Endodermal cell (in vitro differentiated cells): ENCODE measurements at regions not wholly inside any gene's neighbourhood (a gene's known extent, or its start where the extent isn't known, plus 50 kb on each side); places are given as distances from the start of the nearest gene placed in this dataset.

Experiments used
- DNase-seq: peaks from one replicate; pipeline ENCODE4 v3.0.0-alpha.2; 2017
- H3K27ac ChIP-seq: 2 replicates; pipeline ENCODE4 v1.5.1; 2013; ENCODE audit warnings: mild to moderate bottlenecking, low read depth, low read length, moderate library complexity
- H3K27me3 ChIP-seq: 2 replicates; pipeline ENCODE4 v1.6.1; 2013; ENCODE audit warnings: mild to moderate bottlenecking, low read length, moderate library complexity; ENCODE audit not compliant: insufficient read depth, control insufficient read depth, poor library complexity, severe bottlenecking
- H3K36me3 ChIP-seq: 2 replicates; pipeline ENCODE4 v1.7.0; 2013; ENCODE audit warnings: mild to moderate bottlenecking, low read length, moderate library complexity; ENCODE audit not compliant: control insufficient read depth, insufficient read depth
- H3K4me1 ChIP-seq: one replicate; pipeline ENCODE4 v1.7.0; 2013; ENCODE audit warnings: low read length; ENCODE audit not compliant: control insufficient read depth, insufficient read depth
- H3K4me3 ChIP-seq: 2 replicates; pipeline ENCODE4 v1.5.1; 2013; ENCODE audit warnings: mild to moderate bottlenecking, low read length, moderate library complexity
- H3K9ac ChIP-seq: 2 replicates; pipeline ENCODE4 v1.6.1; 2013; ENCODE audit warnings: mild to moderate bottlenecking, low read length, moderate library complexity; ENCODE audit not compliant: poor library complexity, severe bottlenecking; ENCODE audit errors: extremely low read depth
- H3K9me3 ChIP-seq: 2 replicates; pipeline ENCODE4 v1.6.1; 2013; ENCODE audit warnings: mild to moderate bottlenecking, low read length, moderate library complexity; ENCODE audit not compliant: control insufficient read depth
- H3K27ac Mint-ChIP-seq: 2 replicates; pipeline ENCODE4 v1.8.0; 2020; ENCODE audit warnings: mixed read lengths
- H3K27me3 Mint-ChIP-seq: 2 replicates; pipeline ENCODE4 v1.8.0; 2021; ENCODE audit warnings: mild to moderate bottlenecking, mixed read lengths; ENCODE audit not compliant: insufficient read depth
- H3K36me3 Mint-ChIP-seq: 2 replicates; pipeline ENCODE4 v1.8.0; 2020; ENCODE audit warnings: low read depth, mixed read lengths
- H3K4me1 Mint-ChIP-seq: 2 replicates; pipeline ENCODE4 v1.8.0; 2020; ENCODE audit warnings: mixed read lengths
- H3K4me3 Mint-ChIP-seq: 2 replicates; pipeline ENCODE4 v1.8.0; 2020; ENCODE audit warnings: mild to moderate bottlenecking, moderate library complexity, mixed read lengths
- H3K9me3 Mint-ChIP-seq: 2 replicates; pipeline ENCODE4 v1.8.0; 2020; ENCODE audit warnings: mild to moderate bottlenecking, mixed read lengths
- WGBS, 2 experiments: methylation state at CpG; one replicate each; pipeline versions ENCODE4 v1.1.5 to v1.1.7; 2013; ENCODE audit warnings: missing lambda C conversion rate in 2 of 2, mixed read lengths in 1 of 2; ENCODE audit not compliant: insufficient coverage in 1 of 2, insufficient read length in 1 of 2; 5-methylcytosine and 5-hydroxymethylcytosine counted together
- TF ChIP-seq, protein P1 (sequence below): fragments of 200-600 bp; sonication (generic); conservative IDR thresholded peaks from 2 replicates; pipeline ENCODE4 v1.5.0; 2021; ENCODE audit warnings: antibody characterized with exemption, mild to moderate bottlenecking

- no peak overlapping the region for H3K4me3 Mint-ChIP-seq
- peaks cover 3% of the 10 kb centered on the region for H3K4me1 Mint-ChIP-seq
- H3K36me3 Mint-ChIP-seq, result no peaks in the 10 kb centered on the region
- Histone ChIP-seq H3K27ac (no peak overlapping the region), H3K4me1 (no peaks in the 10 kb centered on the region), H3K9ac (no peak overlapping the region), H3K9me3 (no peaks in the 10 kb centered on the region), H3K36me3 (no peaks in the 10 kb centered on the region), H3K27me3 (no peaks in the 10 kb centered on the region), H3K4me3 (no peak overlapping the region)
- no peak for DNase-seq
- no peaks in the 10 kb centered on the region for H3K27me3 Mint-ChIP-seq
- TF ChIP-seq, protein P1, sequence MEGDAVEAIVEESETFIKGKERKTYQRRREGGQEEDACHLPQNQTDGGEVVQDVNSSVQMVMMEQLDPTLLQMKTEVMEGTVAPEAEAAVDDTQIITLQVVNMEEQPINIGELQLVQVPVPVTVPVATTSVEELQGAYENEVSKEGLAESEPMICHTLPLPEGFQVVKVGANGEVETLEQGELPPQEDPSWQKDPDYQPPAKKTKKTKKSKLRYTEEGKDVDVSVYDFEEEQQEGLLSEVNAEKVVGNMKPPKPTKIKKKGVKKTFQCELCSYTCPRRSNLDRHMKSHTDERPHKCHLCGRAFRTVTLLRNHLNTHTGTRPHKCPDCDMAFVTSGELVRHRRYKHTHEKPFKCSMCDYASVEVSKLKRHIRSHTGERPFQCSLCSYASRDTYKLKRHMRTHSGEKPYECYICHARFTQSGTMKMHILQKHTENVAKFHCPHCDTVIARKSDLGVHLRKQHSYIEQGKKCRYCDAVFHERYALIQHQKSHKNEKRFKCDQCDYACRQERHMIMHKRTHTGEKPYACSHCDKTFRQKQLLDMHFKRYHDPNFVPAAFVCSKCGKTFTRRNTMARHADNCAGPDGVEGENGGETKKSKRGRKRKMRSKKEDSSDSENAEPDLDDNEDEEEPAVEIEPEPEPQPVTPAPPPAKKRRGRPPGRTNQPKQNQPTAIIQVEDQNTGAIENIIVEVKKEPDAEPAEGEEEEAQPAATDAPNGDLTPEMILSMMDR, result no peak
- H3K27ac Mint-ChIP-seq, result no peak overlapping the region
- H3K9me3 Mint-ChIP-seq, result no peaks in the 10 kb centered on the region
Observed at GRCh38 chr16:59740858-59741257, 1006.7 kb upstream of the GOT2 start.

- Mint-ChIP-seq H3K4me1 (no peaks in the 10 kb centered on the region), H3K4me3 (no peak overlapping the region), H3K36me3 (no peaks in the 10 kb centered on the region), H3K27me3 (peaks cover 4% of the 10 kb centered on the region), H3K9me3 (no peaks in the 10 kb centered on the region), H3K27ac (no peak overlapping the region)
- no peaks in the 10 kb centered on the region for H3K9me3 ChIP-seq
- TF ChIP-seq, protein P1, result no peak
- peaks cover 3% of the 10 kb centered on the region for H3K27me3 ChIP-seq
- no peaks in the 10 kb centered on the region for H3K36me3 ChIP-seq
- WGBS, 2 experiments, result 64 to 98% methylated on average over 1 of the region's 1 CpG
- H3K27ac ChIP-seq, result no peak overlapping the region
- no peak overlapping the region for H3K4me3 ChIP-seq
- no peak for DNase-seq
- no peak overlapping the region for H3K9ac ChIP-seq
- no peaks in the 10 kb centered on the region for H3K4me1 ChIP-seq
Observed at GRCh38 chr16:59737274-59737673, 1003.2 kb upstream of the GOT2 start.

DNA sequence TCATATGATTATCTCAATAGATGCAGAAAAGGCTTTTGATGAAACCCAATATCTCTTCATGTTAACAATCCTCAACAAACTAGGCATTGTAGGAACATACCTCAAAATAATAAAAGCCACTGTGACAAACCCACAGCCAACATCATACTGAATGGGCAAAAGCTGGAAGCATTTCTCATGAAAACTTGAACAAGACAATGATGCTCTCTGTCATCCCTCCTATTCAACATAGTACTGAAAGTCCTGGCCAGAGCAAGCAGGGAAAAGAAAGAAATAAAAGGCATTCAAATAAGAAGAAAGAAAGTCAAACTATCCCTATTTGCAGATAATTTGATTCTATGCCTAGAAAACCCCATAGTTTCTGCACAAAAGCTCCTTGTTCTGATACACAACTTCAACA lies 999.2 kb upstream of the GOT2 start:
- Mint-ChIP-seq H3K9me3 (no peaks in the 10 kb centered on the region), H3K27me3 (peaks cover 29% of the 10 kb centered on the region), H3K36me3 (no peaks in the 10 kb centered on the region), H3K27ac (no peak overlapping the region), H3K4me3 (no peak overlapping the region), H3K4me1 (no peaks in the 10 kb centered on the region)
- H3K9ac ChIP-seq, result no peak overlapping the region
- no peak overlapping the region for H3K4me3 ChIP-seq
- no peaks in the 10 kb centered on the region for H3K9me3 ChIP-seq
- peaks cover 38% of the 10 kb centered on the region for H3K27me3 ChIP-seq
- H3K36me3 ChIP-seq, result no peaks in the 10 kb centered on the region
- H3K27ac ChIP-seq, result no peak overlapping the region
- no peak for DNase-seq
- TF ChIP-seq, protein P1, result no peak
- no peaks in the 10 kb centered on the region for H3K4me1 ChIP-seq
